Lower leg skin (tissue), 3 donors: ENCODE measurements at regions not wholly inside any gene's neighbourhood (a gene's known extent, or its start where the extent isn't known, plus 50 kb on each side); places are given as distances from the start of the nearest gene placed in this dataset.

Source experiments
- CTCF ChIP-seq, 3 donors: fragments of 450-650 bp; IDR thresholded peaks; one replicate each; pipeline ENCODE4 v1.5.1; 2016; ENCODE audit warnings: antibody characterized with exemption in 3 of 3, mild to moderate bottlenecking in 3 of 3, moderate library complexity in 2 of 3
- POLR2A ChIP-seq, 2 donors: fragments of 450-650 bp; IDR thresholded peaks; one replicate each; pipeline ENCODE4 v1.6.1; 2016 to 2017; ENCODE audit warnings: antibody characterized with exemption in 2 of 2, mild to moderate bottlenecking in 1 of 2, moderate library complexity in 1 of 2

GRCh38 chr13:18965347-18965855, 216.2 kb downstream of the TUBA3C start:
- TF ChIP-seq CTCF (IDR thresholded peaks at IDR 0.05), result no peak
- no peak for TF ChIP-seq POLR2A (IDR thresholded peaks at IDR 0.05)
